GM18907 (cell line): ENCODE measurements at regions not wholly inside any gene's neighbourhood (a gene's known extent, or its start where the extent isn't known, plus 50 kb on each side); places are given as distances from the start of the nearest gene placed in this dataset.

Source experiments
- ATAC-seq: cut with Tn5 transposase; IDR thresholded peaks from one replicate; pipeline ENCODE4 v1.9.1; 2021; ENCODE audit warnings: mild to moderate bottlenecking, moderate library complexity; ENCODE audit not compliant: unreplicated experiment

GRCh38 chr20:11195899-11196558 is 522.2 kb upstream of the JAG1 start:
- ATAC-seq, result no peak

- no peak for ATAC-seq
Measured at GRCh38 chr20:11197851-11198250, 524.1 kb upstream of the JAG1 start.

GRCh38 chr20:11200423-11200822 is 526.6 kb upstream of the JAG1 start:
- ATAC-seq, result no peak

GRCh38 chr20:11204926-11205768 is 531.3 kb upstream of the JAG1 start:
- ATAC-seq, result peak; percentile 94

GRCh38 chr20:11205769-11206362 is 532.1 kb upstream of the JAG1 start:
- ATAC-seq, result no peak

GRCh38 chr20:11207749-11208502 is 534.1 kb upstream of the JAG1 start:
- ATAC-seq, result no peak

GRCh38 chr20:11210611-11211010 is 536.8 kb upstream of the JAG1 start:
- no peak for ATAC-seq

- ATAC-seq, result no peak
Measured at GRCh38 chr20:11212272-11212671, 538.5 kb upstream of the JAG1 start.

GRCh38 chr20:11212902-11213301 is 539.1 kb upstream of the JAG1 start:
- no peak for ATAC-seq

- ATAC-seq, result no peak
Measured at GRCh38 chr20:11214256-11214840, 540.5 kb upstream of the JAG1 start.

- ATAC-seq, result no peak
Measured at GRCh38 chr20:11216451-11217314, 542.9 kb upstream of the JAG1 start.

- ATAC-seq, result no peak
Measured at GRCh38 chr20:11217326-11218172, 543.8 kb upstream of the JAG1 start.

- no peak for ATAC-seq
Measured at GRCh38 chr20:11218173-11218680, 544.4 kb upstream of the JAG1 start.

- no peak for ATAC-seq
Measured at GRCh38 chr20:11219192-11219591, 545.4 kb upstream of the JAG1 start.

- no peak for ATAC-seq
Measured at GRCh38 chr20:11221046-11221445, 547.2 kb upstream of the JAG1 start.

- ATAC-seq, result no peak
Measured at GRCh38 chr20:11222243-11222642, 548.4 kb upstream of the JAG1 start.

- ATAC-seq, result no peak
Measured at GRCh38 chr20:11227602-11228001, 553.8 kb upstream of the JAG1 start.

- ATAC-seq, result no peak
Measured at GRCh38 chr20:11229772-11230171, 556.0 kb upstream of the JAG1 start.

GRCh38 chr20:11230999-11231398 is 557.2 kb upstream of the JAG1 start:
- ATAC-seq, result no peak
